HK-2 (cell line): ENCODE measurements at regions not wholly inside any gene's neighbourhood (a gene's known extent, or its start where the extent isn't known, plus 50 kb on each side); places are given as distances from the start of the nearest gene placed in this dataset.

Source experiments
- DNase-seq: peaks from one replicate; pipeline ENCODE4 v3.0.0-alpha.2; 2018; ENCODE audit not compliant: unreplicated experiment

GRCh38 chr5:29963956-29964355 is 1229.5 kb upstream of the CDH6 start:
- DNase-seq = no peak

GRCh38 chr5:29960323-29960722 is 1233.2 kb upstream of the CDH6 start:
- no peak for DNase-seq

DNA sequence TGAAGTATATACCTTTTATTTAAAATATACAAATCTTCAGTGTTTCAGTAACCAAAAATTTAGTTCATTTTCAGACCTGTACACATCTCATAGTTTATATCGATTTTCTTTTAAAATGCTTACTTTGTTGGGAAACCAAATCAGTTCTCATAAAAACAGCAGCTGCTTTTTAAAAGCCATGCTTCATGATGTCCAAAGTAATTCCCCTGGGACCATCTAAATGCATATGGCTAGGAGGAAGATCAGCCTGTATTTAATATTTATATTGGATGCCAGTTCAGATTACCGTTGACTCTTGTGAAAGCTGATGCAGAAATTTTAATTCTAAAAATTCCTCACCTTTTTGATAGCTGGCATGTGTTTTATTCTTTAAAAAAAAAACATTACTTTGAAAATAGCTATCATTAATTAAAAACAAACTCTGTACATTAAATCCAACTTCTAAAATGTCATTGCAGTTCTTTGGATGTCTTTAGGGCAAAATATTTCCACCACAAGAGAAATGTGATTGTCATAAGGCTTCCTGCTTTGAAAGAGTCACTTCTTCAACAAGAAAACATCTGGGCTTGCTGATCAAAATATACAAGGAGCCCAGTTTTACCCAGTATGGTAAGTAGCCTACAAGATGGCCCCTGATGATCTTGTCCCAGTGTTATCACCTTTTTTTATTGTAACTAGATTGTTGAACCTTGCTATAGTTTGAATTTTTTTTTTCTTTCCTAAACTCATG is 1242.9 kb upstream of the CDH6 start:
- DNase-seq = no peak

DNA sequence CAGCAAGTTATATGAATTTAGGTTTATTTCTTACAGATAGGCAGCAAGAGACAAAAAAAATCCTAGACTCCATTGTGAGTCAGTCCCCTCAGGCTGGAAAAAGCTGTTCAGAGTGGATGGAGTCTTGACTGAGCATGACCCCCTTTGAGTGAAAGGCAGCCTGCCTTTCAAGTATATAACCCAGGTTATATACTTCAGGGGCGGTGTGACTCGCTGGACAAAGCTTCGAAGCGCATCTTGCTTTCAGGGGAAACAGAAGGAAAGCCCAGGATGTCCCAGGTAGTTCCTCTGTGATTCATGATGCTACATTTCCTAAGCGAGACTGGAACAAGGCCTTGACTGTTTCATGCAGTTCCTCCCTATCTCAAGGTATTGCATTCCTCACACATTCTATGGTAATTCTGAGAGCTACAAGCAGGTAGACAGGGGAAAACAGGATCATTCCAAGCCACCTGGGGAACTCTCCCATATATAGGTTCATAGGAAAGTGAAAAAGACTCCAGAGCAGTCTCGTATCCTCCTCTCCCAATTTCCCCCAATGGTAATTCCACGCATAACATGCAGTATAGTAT is 1244.1 kb upstream of the CDH6 start:
- no peak for DNase-seq

GRCh38 chr5:29944327-29944726 is 1249.2 kb upstream of the CDH6 start:
- no peak for DNase-seq

DNA sequence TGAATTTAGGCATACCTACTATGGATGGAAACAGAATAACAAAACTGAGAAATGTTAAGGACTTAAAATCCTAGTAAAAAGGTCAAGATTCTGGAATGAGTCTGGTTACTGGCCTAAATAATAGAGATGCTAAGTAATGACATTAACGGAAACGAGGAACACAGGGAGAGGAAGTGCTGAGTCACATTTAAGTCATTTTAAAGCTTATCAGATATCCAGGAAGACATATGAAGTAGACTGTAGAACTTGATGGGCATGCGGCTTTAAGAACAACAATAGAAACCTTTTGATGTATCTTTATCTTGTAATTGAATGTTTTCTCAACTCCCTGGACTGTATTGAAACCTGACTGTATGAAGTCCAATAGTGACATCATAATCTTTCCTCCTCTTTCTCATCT is 1251.4 kb upstream of the CDH6 start:
- DNase-seq = no peak

DNA sequence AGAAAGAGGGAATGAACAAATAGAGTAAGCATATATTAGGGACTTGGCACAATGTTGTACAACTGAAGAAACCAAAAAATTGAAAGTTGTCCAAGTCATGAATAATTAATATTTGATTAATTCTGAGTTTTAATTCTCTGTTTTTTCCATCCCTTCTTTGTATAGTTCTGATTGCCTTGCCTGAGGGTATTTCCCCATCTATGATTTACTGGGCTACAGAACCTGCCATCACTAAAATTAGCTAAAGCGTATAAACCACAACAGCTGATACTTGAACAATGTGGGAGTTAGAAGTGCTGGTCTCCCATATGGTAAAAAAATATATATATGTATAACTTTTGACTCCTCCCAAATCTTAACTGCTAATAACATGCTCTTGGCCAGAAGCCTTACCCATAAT is 1253.5 kb upstream of the CDH6 start:
- DNase-seq = no peak

- no peak for DNase-seq
Measured at GRCh38 chr5:29935371-29935770, 1258.1 kb upstream of the CDH6 start.

DNA sequence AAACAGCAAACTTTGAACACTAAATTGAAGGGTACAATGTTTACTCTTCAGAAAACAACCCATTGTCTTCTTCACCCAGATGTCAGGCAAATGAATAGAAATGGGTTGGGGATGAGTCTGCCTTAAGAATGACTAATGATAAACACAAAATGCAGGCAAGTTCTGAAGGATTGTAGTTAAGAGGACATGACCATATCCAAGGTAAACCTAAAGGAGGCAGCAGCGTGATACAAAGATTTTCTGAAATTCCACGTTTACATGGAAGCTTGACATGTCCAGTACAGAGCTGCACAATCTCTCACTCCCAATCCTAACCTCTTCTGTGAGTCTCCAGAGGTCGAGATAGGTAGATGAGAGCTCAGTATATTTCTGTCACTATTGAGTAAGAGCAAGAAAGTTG is 1263.2 kb upstream of the CDH6 start:
- DNase-seq = no peak

DNA sequence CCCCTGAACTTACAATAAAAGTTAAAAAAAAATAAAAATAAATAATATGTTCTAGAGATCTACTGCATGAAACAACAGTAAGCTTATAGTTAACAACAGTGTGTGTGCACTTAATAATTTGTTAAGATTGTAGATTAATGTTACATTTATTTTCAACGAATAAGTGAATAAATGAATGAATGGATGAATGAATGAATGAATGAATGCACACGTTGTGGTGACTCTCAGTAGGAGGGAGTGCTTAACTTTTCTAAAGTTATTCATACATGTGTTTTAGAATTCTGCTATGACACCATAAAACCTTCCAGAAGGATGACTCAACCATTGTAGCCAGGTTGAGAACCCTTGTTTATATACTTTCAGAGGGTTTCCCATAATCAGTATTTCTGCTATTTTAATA is 1269.4 kb upstream of the CDH6 start:
- DNase-seq = no peak

- no peak for DNase-seq
Measured at GRCh38 chr5:29905626-29906353, 1287.7 kb upstream of the CDH6 start.

- no peak for DNase-seq
Measured at GRCh38 chr5:29902859-29903258, 1290.6 kb upstream of the CDH6 start.

GRCh38 chr5:29899583-29899982 is 1293.9 kb upstream of the CDH6 start:
- DNase-seq = no peak

DNA sequence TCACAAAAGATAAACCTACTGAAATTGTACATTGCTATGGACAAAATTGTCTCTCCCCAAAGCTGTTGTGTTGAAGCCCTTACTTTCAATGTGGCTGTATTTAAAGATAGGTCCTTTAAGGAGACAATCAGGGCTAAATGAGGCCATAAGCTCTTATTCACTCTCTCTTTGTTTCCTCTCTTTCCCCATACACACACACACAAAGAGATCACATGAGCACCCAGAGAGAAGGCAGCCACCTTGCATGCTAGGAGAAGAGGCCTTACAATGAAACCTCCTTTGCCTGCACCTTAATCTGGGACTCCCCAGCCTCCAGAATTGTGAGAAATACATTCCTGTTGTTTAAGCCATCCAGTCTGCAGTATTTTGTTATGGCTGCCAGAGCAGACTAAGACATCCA is 1295.6 kb upstream of the CDH6 start:
- no peak for DNase-seq

DNA sequence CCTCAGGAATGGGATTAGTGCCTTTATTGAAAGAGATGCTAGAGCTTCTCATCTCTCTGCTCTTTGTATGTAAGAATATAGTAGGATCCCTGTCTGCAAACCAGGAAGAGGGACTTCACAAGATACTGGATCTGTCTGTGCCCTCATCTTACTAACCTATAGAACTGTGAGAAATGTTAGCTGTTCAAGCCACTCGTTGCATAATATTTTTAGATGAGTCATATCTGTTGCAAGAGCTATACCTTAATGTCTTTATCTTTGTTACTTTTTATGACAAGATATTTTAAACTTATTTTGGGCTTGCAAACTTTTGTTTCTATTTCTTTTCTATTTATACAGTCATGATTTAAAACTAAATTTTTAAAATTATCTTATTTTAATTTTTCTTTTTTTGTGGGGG is 1296.8 kb upstream of the CDH6 start:
- DNase-seq = no peak

DNA sequence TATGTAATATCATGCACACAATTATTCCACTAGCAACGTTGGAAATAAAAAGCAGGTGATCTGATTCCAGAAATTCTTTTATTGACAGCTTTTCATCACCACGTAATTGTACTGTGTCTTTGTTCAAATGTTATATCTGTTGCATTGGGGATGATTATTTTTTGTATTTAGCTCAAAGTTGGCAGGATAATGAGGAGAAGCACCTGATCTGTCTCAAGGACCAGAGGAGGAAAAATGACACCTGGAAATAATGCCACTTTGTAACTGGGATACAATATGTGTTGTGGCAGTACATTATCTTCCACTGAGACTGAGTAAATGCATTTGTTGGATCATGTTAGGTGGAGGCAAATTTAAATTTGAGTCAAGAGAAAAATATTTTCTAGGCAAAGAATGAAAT is 1298.8 kb upstream of the CDH6 start:
- DNase-seq = no peak

GRCh38 chr5:29889051-29889450 is 1304.4 kb upstream of the CDH6 start:
- no peak for DNase-seq

DNA sequence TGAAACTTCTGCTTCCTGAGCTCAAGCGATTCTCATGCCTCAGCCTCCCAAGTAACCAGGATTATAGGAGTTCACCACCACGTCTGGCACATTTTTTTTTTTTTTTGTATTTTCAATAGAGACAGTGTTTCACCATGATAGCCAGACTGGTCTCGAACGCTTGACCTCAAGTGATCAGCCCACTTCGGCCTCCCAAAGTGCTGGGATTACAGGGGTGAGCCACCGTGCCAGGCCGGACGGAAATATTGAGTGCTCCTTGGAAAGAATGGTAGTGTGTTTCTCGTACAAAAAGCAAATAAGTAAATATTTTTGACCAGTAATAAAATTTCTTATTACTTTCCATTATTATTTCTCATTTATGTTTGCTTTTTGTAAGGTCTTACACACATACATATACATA is 1307.9 kb upstream of the CDH6 start:
- no peak for DNase-seq

GRCh38 chr5:29882036-29882435 is 1311.5 kb upstream of the CDH6 start:
- DNase-seq = no peak

DNA sequence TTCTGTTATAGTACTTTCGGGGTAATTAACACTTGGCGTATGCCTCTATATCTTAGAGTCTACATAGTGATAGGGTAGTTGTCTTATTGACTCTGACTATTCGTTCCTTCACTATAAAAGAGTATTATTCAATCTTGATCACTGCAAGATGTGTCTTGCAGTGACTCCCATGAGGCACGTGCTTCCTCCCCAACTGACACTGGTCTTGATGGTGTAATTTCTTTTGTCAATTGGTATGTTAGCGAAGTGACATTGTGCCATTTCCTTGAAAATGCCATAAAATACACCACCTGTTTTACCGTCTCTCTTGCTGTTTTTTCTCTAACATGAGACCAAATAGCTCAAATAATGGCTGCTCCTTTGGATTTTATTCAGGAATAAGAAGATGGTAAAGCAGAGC is 1314.1 kb upstream of the CDH6 start:
- DNase-seq = no peak

DNA sequence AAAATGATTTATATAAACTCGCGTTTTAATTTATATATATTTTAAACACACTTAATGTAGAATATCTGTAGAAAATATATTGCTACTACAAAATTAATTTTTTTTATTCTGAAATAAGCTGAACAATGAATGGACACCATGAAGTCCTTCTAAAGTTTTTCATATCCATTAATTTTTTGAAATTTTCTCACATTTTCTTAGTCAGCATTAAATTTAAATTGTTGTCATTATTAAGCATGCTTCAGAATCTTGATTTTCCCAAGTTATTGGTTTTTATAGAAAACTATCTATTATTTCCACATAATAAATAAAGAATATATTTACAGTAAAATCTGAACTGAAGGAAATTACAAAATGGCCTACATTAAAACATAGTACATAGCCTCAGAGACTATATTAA is 1314.9 kb upstream of the CDH6 start:
- DNase-seq = no peak

DNA sequence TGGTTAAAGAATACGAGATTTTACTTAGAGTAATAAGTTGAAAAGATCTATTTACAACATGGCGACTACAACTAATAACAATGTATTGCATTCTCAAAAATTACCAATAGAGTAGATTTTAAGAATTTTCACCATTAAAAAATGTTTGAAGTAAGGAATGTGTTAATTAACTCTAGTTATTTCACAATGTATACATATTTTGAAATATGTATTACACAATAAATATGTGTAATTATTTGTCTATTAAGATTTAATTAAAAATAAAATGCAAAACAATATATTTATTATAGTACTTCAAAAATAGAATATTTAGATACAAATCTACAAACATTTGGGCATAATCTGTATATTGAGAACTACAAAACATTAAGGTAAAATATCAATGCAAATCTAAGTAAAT is 1326.3 kb upstream of the CDH6 start:
- no peak for DNase-seq

- no peak for DNase-seq
Measured at GRCh38 chr5:29853711-29854220, 1339.7 kb upstream of the CDH6 start.
